ENCODE measurements at regions not wholly inside any gene's neighbourhood (a gene's known extent, or its start where the extent isn't known, plus 50 kb on each side); places are given as distances from the start of the nearest gene placed in this dataset.

GRCh38 chr4:31175242-31175910, 455.2 kb downstream of the PCDH7 start:
- TF ChIP-seq CTCF (IDR thresholded peaks at IDR 0.05) (no peak), POLR2A (IDR thresholded peaks at IDR 0.05) (no peak), EP300 (IDR thresholded peaks at IDR 0.05) (no peak)
